Left lung (tissue), 4 donors: ENCODE measurements at regions not wholly inside any gene's neighbourhood (a gene's known extent, or its start where the extent isn't known, plus 50 kb on each side); places are given as distances from the start of the nearest gene placed in this dataset.
A peak's percentile ranks its signal among the peaks of the same experiment; 100 is the strongest.

ENCODE experiments used
- ATAC-seq: fragments of 200-7000 bp; cut with Tn5 transposase; one replicate; pipeline ENCODE4 v1.9.1; 2020; ENCODE audit warnings: moderate library complexity
- DNase-seq, 4 donors: peaks; one replicate each; pipeline ENCODE4 v3.0.0-alpha.2; 2013 to 2020
- H3K27ac ChIP-seq, 2 donors: fragments of 200-600 bp; sonication (generic) in 1 of 2; one replicate each; pipeline versions ENCODE4 v1.5.0 to v1.8.0; 2020 to 2021
- H3K27me3 ChIP-seq, 2 donors: fragments of 200-600 bp; sonication (generic) in 1 of 2; one replicate each; pipeline versions ENCODE4 v1.5.0 to v1.8.0; 2020 to 2021
- H3K36me3 ChIP-seq, 2 donors: fragments of 200-600 bp; sonication (generic) in 1 of 2; one replicate each; pipeline versions ENCODE4 v1.5.0 to v1.8.0; 2020 to 2021
- H3K4me1 ChIP-seq, 2 donors: fragments of 200-600 bp; one replicate each; pipeline ENCODE4 v1.8.0; 2021
- H3K4me3 ChIP-seq, 2 donors: fragments of 200-600 bp; sonication (generic) in 1 of 2; one replicate each; pipeline versions ENCODE4 v1.5.0 to v1.8.0; 2020 to 2021; ENCODE audit warnings: mild to moderate bottlenecking in 1 of 2
- H3K9me3 ChIP-seq, 2 donors: fragments of 200-600 bp; sonication (generic) in 1 of 2; one replicate each; pipeline versions ENCODE4 v1.5.0 to v1.8.0; 2020 to 2021
- CTCF ChIP-seq, 2 donors: fragments of 200-600 bp; sonication (generic) in 1 of 2; IDR thresholded peaks; one replicate each; pipeline versions ENCODE4 v1.5.0 to v1.8.0; 2021; ENCODE audit warnings: antibody characterized with exemption in 2 of 2
- intact Hi-C, 2 donors: fragments of 100-400 bp; cut with DNase I; formaldehyde crosslinking; loops; one replicate each; pipeline versions ENCODE4 v1.11.2 to v1.14.2; 2022
- donor health status: DM: no; HTN: yes; CAD: no.
- donor health status: DM: no; HTN: no; CAD: no.

- Histone ChIP-seq H3K4me1 (no peaks in the 10 kb centered on the region), H3K4me3 (no peak overlapping the region), H3K36me3 (no peaks in the 10 kb centered on the region), H3K27me3 (no peaks in the 10 kb centered on the region), H3K9me3 (peaks cover 0 to 9% of the 10 kb centered on the region in 2 donors), H3K27ac (no peak overlapping the region)
- DNase-seq = no peak
- no peak for TF ChIP-seq CTCF (IDR thresholded peaks at IDR 0.05)
- no peak for ATAC-seq
- intact Hi-C loops = no loop called here
Observed at GRCh38 chr12:41893491-41893890, 251.2 kb downstream of the GXYLT1 start.

DNA sequence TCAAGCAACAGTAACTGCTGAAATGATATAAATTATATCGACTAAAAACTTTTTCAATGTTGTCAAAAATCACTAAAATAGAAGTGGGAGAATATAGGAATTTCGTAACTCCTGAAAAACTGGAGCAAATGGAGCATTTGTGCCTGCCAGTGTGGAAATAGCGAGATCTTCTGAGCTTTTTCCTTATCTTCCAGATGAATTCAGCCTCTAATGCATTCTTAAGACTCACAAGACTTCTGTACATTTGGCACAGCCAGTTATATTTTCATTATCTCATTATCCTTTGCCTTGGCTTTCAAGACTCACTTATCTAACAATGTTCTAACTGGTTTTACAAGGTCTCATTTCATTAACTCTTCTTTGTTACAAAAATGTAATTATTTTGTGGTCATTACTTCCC lies 252.4 kb downstream of the GXYLT1 start:
- TF ChIP-seq CTCF (IDR thresholded peaks at IDR 0.05) = no peak
- H3K27ac ChIP-seq = no peak overlapping the region
- H3K4me3 ChIP-seq = no peak overlapping the region
- DNase-seq (peak in 1 of 4 donors; percentile 23), ATAC-seq (no peak)
- intact Hi-C loops = no loop called here
- H3K9me3 ChIP-seq = no peaks in the 10 kb centered on the region
- no peaks in the 10 kb centered on the region for H3K27me3 ChIP-seq
- H3K4me1 ChIP-seq = no peaks in the 10 kb centered on the region
- H3K36me3 ChIP-seq = no peaks in the 10 kb centered on the region

GRCh38 chr12:41891226-41891625 lies 253.4 kb downstream of the GXYLT1 start:
- no peak for TF ChIP-seq CTCF (IDR thresholded peaks at IDR 0.05)
- Histone ChIP-seq H3K4me1 (no peaks in the 10 kb centered on the region), H3K9me3 (no peaks in the 10 kb centered on the region), H3K36me3 (no peaks in the 10 kb centered on the region), H3K4me3 (no peak overlapping the region), H3K27ac (no peak overlapping the region), H3K27me3 (no peaks in the 10 kb centered on the region)
- intact Hi-C loops = no loop called here
- DNase-seq (no peak), ATAC-seq (no peak)

DNA sequence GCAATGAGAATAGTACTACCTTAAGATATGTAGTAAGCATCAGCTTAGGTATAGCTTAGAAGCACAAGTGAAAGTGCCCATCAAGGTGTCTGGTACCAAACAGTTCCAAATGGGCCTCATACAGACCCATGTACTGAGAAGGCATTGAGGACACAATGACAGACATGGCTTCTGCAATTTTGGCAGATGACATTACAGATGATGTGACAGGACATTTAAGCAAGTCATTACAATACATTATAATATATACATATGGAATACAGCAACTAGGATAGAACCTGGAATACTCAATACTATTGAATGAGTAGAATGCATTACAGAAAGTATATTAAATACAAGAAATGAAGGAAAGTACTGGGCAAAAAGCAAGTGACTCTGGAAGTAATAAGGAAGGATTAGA lies 256.4 kb downstream of the GXYLT1 start:
- DNase-seq (no peak), ATAC-seq (no peak)
- H3K9me3 ChIP-seq = no peaks in the 10 kb centered on the region
- intact Hi-C loops = no loop called here
- H3K27me3 ChIP-seq = no peaks in the 10 kb centered on the region
- no peaks in the 10 kb centered on the region for H3K36me3 ChIP-seq
- no peak overlapping the region for H3K27ac ChIP-seq
- no peak for TF ChIP-seq CTCF (IDR thresholded peaks at IDR 0.05)
- no peaks in the 10 kb centered on the region for H3K4me1 ChIP-seq
- no peak overlapping the region for H3K4me3 ChIP-seq

- DNase-seq (no peak), ATAC-seq (no peak)
Observed at GRCh38 chr12:41881891-41882805, 262.5 kb downstream of the GXYLT1 start.

More at GRCh38 chr12:41881891-41882805, 262.5 kb downstream of the GXYLT1 start:
- Histone ChIP-seq H3K27me3 (no peaks in the 10 kb centered on the region), H3K9me3 (no peaks in the 10 kb centered on the region), H3K36me3 (no peaks in the 10 kb centered on the region), H3K4me1 (no peaks in the 10 kb centered on the region), H3K4me3 (no peak overlapping the region), H3K27ac (no peak overlapping the region)
- intact Hi-C loops = no loop called here
- TF ChIP-seq CTCF (IDR thresholded peaks at IDR 0.05) = no peak
